Panc1 (cell line): ENCODE measurements at regions not wholly inside any gene's neighbourhood (a gene's known extent, or its start where the extent isn't known, plus 50 kb on each side); places are given as distances from the start of the nearest gene placed in this dataset.

Experiments
- ATAC-seq: fragments of 200-7000 bp; cut with Tn5 transposase; 2 replicates; pipeline ENCODE4 v1.9.1; 2020; ENCODE audit warnings: mild to moderate bottlenecking, moderate library complexity
- BruUV-seq: library from RNA; stranded (reverse); fragments of 400-500 nt; replicated peaks from 2 replicates; lab custom pipeline; 2021; lab: Mats Ljungman, UMichigan
- CTCF ChIA-PET: fragments of 300-600 bp; sonication (Branson Sonifier 250); formaldehyde crosslinking; loops from one replicate; lab custom pipeline; 2022; ENCODE audit warnings: antibody characterized with exemption; lab: Charles Lee
- POLR2A ChIA-PET: fragments of 300-600 bp; sonication (Branson Sonifier 250); formaldehyde crosslinking; loops from one replicate; lab custom pipeline; 2022; ENCODE audit warnings: antibody characterized with exemption; lab: Charles Lee
- DNase-seq: peaks from one replicate; pipeline ENCODE4 v3.0.0-alpha.2; 2010; ENCODE audit warnings: low read depth, low spot score
- H3K27ac ChIP-seq: 2 replicates; pipeline ENCODE4 v1.5.1; 2011; ENCODE audit warnings: mild to moderate bottlenecking, low read length, inconsistent platforms
- H3K27me3 ChIP-seq: fragments of 200-500 bp; sonication (Bioruptor generic); 2 replicates; pipeline ENCODE4 v1.6.0; 2014; ENCODE audit warnings: low read length, inconsistent platforms; ENCODE audit not compliant: control insufficient read depth, insufficient read depth
- H3K36me3 ChIP-seq: fragments of 200-500 bp; sonication (Bioruptor generic); 2 replicates; pipeline ENCODE4 v1.5.1; 2014; ENCODE audit warnings: inconsistent platforms, mild to moderate bottlenecking, low read length, moderate library complexity; ENCODE audit not compliant: control insufficient read depth, insufficient read depth
- H3K4me1 ChIP-seq: 2 replicates; pipeline ENCODE4 v1.5.1; 2011; ENCODE audit warnings: inconsistent platforms, mild to moderate bottlenecking, low read length, moderate library complexity; ENCODE audit not compliant: control insufficient read depth, insufficient read depth
- H3K4me3 ChIP-seq, 2 experiments: 2 replicates each; pipeline ENCODE4 v1.5.1; 2011 to 2012; ENCODE audit warnings: low read depth in 2 of 2, low read length in 2 of 2, mild to moderate bottlenecking in 2 of 2, inconsistent platforms in 1 of 2, moderate library complexity in 1 of 2
- H3K9me3 ChIP-seq: fragments of 200-500 bp; sonication (Bioruptor generic); 2 replicates; pipeline ENCODE4 v1.5.1; 2014; ENCODE audit warnings: low read depth, mild to moderate bottlenecking, inconsistent platforms, low read length, moderate library complexity; ENCODE audit not compliant: control insufficient read depth, insufficient read depth
- POLR2AphosphoS5 ChIP-seq: IDR thresholded peaks from 2 replicates; pipeline ENCODE4 v1.6.1; 2012; ENCODE audit warnings: mild to moderate bottlenecking, low read depth, low read length, moderate library complexity
- SIN3A ChIP-seq: IDR thresholded peaks from 2 replicates; pipeline ENCODE4 v1.6.1; 2012; ENCODE audit warnings: low read depth, mild to moderate bottlenecking, low read length, moderate library complexity, borderline replicate concordance; ENCODE audit not compliant: insufficient read depth
- TCF7L2 ChIP-seq: IDR thresholded peaks from 2 replicates; pipeline ENCODE4 v1.6.1; 2011; ENCODE audit warnings: mild to moderate bottlenecking, low read depth, low read length, inconsistent platforms
- in situ Hi-C: cut with HindIII; loops from 2 replicates; pipeline ENCODE4 v1.10.0; 2016; ENCODE audit warnings: low sequenced_read_pairs, low pct_unique_long_range_greater_than_20kb
- intact Hi-C: fragments of 100-400 bp; cut with micrococcal nuclease; formaldehyde crosslinking; loops from one replicate; pipeline ENCODE4 v1.10.0; 2022; ENCODE audit not compliant: unreplicated experiment
- TF ChIP-seq, protein P1 (sequence below): fragments of 450-650 bp; IDR thresholded peaks from 2 replicates; pipeline ENCODE4 v1.5.1; 2017; ENCODE audit warnings: mild to moderate bottlenecking
- TF ChIP-seq, protein P2 (sequence below), 2 experiments: IDR thresholded peaks; 2 replicates each; pipeline ENCODE4 v1.6.1; 2011 to 2012; ENCODE audit warnings: low read depth in 2 of 2, control low read depth in 1 of 2, low read length in 1 of 2, mild to moderate bottlenecking in 1 of 2, moderate library complexity in 1 of 2; ENCODE audit not compliant: insufficient read depth in 1 of 2

DNA sequence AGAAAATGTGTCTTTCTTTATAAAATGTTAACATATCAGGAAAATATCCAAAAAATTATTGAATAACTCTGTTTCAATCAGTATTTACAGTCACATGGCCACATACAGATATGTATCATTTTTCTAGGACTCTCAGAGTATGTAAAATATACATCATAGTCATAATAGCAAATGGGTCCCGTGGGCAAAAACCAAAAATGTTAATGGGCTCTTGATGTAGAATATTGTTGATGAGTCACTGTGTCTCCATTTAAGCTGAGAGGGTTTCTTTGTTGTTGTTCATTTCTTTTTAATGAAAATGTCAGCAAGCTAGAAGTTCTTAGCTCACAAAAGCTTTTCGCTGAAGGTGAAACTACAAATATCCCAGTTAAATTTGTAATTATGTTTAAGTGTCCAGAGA, 1713.1 kb upstream of the PCDH20 start:
- in situ Hi-C loops: no loop called here
- ChIA-PET CTCF (no interaction called here), POLR2A (no interaction called here)
- ATAC-seq (no peak), DNase-seq (no peak)
- TF ChIP-seq, protein P1, sequence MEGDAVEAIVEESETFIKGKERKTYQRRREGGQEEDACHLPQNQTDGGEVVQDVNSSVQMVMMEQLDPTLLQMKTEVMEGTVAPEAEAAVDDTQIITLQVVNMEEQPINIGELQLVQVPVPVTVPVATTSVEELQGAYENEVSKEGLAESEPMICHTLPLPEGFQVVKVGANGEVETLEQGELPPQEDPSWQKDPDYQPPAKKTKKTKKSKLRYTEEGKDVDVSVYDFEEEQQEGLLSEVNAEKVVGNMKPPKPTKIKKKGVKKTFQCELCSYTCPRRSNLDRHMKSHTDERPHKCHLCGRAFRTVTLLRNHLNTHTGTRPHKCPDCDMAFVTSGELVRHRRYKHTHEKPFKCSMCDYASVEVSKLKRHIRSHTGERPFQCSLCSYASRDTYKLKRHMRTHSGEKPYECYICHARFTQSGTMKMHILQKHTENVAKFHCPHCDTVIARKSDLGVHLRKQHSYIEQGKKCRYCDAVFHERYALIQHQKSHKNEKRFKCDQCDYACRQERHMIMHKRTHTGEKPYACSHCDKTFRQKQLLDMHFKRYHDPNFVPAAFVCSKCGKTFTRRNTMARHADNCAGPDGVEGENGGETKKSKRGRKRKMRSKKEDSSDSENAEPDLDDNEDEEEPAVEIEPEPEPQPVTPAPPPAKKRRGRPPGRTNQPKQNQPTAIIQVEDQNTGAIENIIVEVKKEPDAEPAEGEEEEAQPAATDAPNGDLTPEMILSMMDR: no peak
- TF ChIP-seq, protein P2, sequence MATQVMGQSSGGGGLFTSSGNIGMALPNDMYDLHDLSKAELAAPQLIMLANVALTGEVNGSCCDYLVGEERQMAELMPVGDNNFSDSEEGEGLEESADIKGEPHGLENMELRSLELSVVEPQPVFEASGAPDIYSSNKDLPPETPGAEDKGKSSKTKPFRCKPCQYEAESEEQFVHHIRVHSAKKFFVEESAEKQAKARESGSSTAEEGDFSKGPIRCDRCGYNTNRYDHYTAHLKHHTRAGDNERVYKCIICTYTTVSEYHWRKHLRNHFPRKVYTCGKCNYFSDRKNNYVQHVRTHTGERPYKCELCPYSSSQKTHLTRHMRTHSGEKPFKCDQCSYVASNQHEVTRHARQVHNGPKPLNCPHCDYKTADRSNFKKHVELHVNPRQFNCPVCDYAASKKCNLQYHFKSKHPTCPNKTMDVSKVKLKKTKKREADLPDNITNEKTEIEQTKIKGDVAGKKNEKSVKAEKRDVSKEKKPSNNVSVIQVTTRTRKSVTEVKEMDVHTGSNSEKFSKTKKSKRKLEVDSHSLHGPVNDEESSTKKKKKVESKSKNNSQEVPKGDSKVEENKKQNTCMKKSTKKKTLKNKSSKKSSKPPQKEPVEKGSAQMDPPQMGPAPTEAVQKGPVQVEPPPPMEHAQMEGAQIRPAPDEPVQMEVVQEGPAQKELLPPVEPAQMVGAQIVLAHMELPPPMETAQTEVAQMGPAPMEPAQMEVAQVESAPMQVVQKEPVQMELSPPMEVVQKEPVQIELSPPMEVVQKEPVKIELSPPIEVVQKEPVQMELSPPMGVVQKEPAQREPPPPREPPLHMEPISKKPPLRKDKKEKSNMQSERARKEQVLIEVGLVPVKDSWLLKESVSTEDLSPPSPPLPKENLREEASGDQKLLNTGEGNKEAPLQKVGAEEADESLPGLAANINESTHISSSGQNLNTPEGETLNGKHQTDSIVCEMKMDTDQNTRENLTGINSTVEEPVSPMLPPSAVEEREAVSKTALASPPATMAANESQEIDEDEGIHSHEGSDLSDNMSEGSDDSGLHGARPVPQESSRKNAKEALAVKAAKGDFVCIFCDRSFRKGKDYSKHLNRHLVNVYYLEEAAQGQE (IDR thresholded peaks at IDR 0.05; ENCODE audit: insufficient read depth in 1 of 2, low read depth in 2 of 2, low read length in 1 of 2): no peak
- TF ChIP-seq SIN3A (no peak), POLR2AphosphoS5 (no peak), TCF7L2 (no peak)
- Histone ChIP-seq H3K4me3 (no peak overlapping the region), H3K27ac (no peak overlapping the region), H3K36me3 (no peaks in the 10 kb centered on the region), H3K9me3 (no peaks in the 10 kb centered on the region), H3K4me1 (no peaks in the 10 kb centered on the region), H3K27me3 (no peaks in the 10 kb centered on the region)
- intact Hi-C loops: no loop called here
- no TSS peak for BruUV-seq

DNA sequence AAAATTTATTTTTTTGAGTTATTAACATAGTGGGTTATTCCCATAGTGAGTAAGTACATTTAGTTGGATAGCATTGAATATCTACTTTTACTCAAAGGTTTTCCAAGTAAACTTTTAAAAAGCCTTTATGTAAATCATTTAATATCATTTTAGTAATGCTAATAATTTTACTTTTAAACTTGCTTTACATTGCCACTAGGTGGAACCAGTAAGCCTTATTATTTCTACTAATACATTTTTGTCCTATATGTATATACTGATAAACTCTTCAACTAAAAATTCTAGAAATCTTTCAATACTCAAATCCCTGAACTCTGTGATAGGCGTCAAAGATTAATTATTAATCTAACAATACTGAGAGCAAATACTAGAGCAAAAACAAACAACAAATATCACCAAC, 1709.2 kb upstream of the PCDH20 start:
- Histone ChIP-seq H3K27ac (no peak overlapping the region), H3K4me3 (no peak overlapping the region), H3K36me3 (no peaks in the 10 kb centered on the region), H3K9me3 (no peaks in the 10 kb centered on the region), H3K27me3 (no peaks in the 10 kb centered on the region), H3K4me1 (no peaks in the 10 kb centered on the region)
- no TSS peak for BruUV-seq
- ChIA-PET CTCF (no interaction called here), POLR2A (no interaction called here)
- no peak for ATAC-seq
- TF ChIP-seq, protein P1: no peak
- TF ChIP-seq, protein P2 (IDR thresholded peaks at IDR 0.05; ENCODE audit: insufficient read depth in 1 of 2, low read depth in 2 of 2, low read length in 1 of 2): no peak
- no peak for TF ChIP-seq POLR2AphosphoS5
- TF ChIP-seq TCF7L2: no peak
- no peak for TF ChIP-seq SIN3A
- intact Hi-C loops: no loop called here
- DNase-seq: no peak
- in situ Hi-C loops: no loop called here
